NK-92 (cell line): ENCODE measurements at regions not wholly inside any gene's neighbourhood (a gene's known extent, or its start where the extent isn't known, plus 50 kb on each side); places are given as distances from the start of the nearest gene placed in this dataset.
"Not testable (repeated sequence)": the region's sequence is repeated elsewhere in the genome, so short reads cannot be mapped to it uniquely, and the experiment has no call there.

Experiments used
- DNase-seq: peaks from one replicate; lab custom pipeline; 2025; ENCODE audit not compliant: unreplicated experiment; lab: John Stamatoyannopoulos, UW

GRCh38 chr4:123133397-123134050 lies 211.1 kb upstream of the NUDT6 start:
- DNase-seq = no peak

- DNase-seq = no peak
Measured at GRCh38 chr4:123144616-123145015, 222.2 kb upstream of the NUDT6 start.

- DNase-seq = no peak
Measured at GRCh38 chr4:123158576-123158975, 236.2 kb upstream of the NUDT6 start.

GRCh38 chr4:123159479-123159878 lies 237.1 kb upstream of the NUDT6 start:
- no peak for DNase-seq

GRCh38 chr4:123162859-123163258 lies 233.7 kb upstream of the SPRY1 start:
- no peak for DNase-seq

GRCh38 chr4:123163501-123163900 lies 233.1 kb upstream of the SPRY1 start:
- no peak for DNase-seq

GRCh38 chr4:123166023-123166422 lies 230.6 kb upstream of the SPRY1 start:
- no peak for DNase-seq

GRCh38 chr4:123167931-123168330 lies 228.7 kb upstream of the SPRY1 start:
- no peak for DNase-seq

- no peak for DNase-seq
Measured at GRCh38 chr4:123168812-123169211, 227.8 kb upstream of the SPRY1 start.

GRCh38 chr4:123170843-123171242 lies 225.8 kb upstream of the SPRY1 start:
- DNase-seq = no peak

GRCh38 chr4:123176605-123177004 lies 220.0 kb upstream of the SPRY1 start:
- DNase-seq = no peak

- DNase-seq = no peak
Measured at GRCh38 chr4:123182289-123182688, 214.3 kb upstream of the SPRY1 start.

GRCh38 chr4:123183308-123183707 lies 213.3 kb upstream of the SPRY1 start:
- DNase-seq = no peak

- not testable (repeated sequence) for DNase-seq
Measured at GRCh38 chr4:123183754-123184153, 212.8 kb upstream of the SPRY1 start.

GRCh38 chr4:123186731-123187130 lies 209.9 kb upstream of the SPRY1 start:
- no peak for DNase-seq

- DNase-seq = no peak
Measured at GRCh38 chr4:123190176-123190575, 206.4 kb upstream of the SPRY1 start.

GRCh38 chr4:123191728-123192127 lies 204.9 kb upstream of the SPRY1 start:
- DNase-seq = no peak

GRCh38 chr4:123193802-123194367 lies 202.7 kb upstream of the SPRY1 start:
- no peak for DNase-seq

GRCh38 chr4:123198706-123199105 lies 197.9 kb upstream of the SPRY1 start:
- DNase-seq = no peak

- DNase-seq = no peak
Measured at GRCh38 chr4:123200051-123200940, 196.3 kb upstream of the SPRY1 start.

- no peak for DNase-seq
Measured at GRCh38 chr4:123204737-123205136, 191.9 kb upstream of the SPRY1 start.

- no peak for DNase-seq
Measured at GRCh38 chr4:123206016-123206415, 190.6 kb upstream of the SPRY1 start.
